IPS-15b (cell line): ENCODE measurements at regions not wholly inside any gene's neighbourhood (a gene's known extent, or its start where the extent isn't known, plus 50 kb on each side); places are given as distances from the start of the nearest gene placed in this dataset.

ENCODE experiments used
- H3K27me3 ChIP-seq: one replicate; pipeline ENCODE4 v1.6.1; 2013; ENCODE audit warnings: low read length; ENCODE audit not compliant: control insufficient read depth, insufficient read depth
- H3K36me3 ChIP-seq: one replicate; pipeline ENCODE4 v1.6.1; 2013; ENCODE audit warnings: low read length; ENCODE audit not compliant: control insufficient read depth, insufficient read depth
- H3K4me1 ChIP-seq: one replicate; pipeline ENCODE4 v1.6.1; 2013; ENCODE audit warnings: mild to moderate bottlenecking, low read length; ENCODE audit not compliant: control insufficient read depth, insufficient read depth
- H3K4me3 ChIP-seq: one replicate; pipeline ENCODE4 v1.5.1; 2013; ENCODE audit warnings: low read depth, low read length
- H3K9ac ChIP-seq: one replicate; pipeline ENCODE4 v1.6.1; 2013; ENCODE audit warnings: low read depth, mild to moderate bottlenecking, low read length
- H3K9me3 ChIP-seq: one replicate; pipeline ENCODE4 v1.6.1; 2013; ENCODE audit warnings: mild to moderate bottlenecking, low read length; ENCODE audit not compliant: control insufficient read depth, insufficient read depth

- H3K4me3 ChIP-seq = no peak overlapping the region
- H3K9ac ChIP-seq = no peak overlapping the region
- H3K27me3 ChIP-seq = no peaks in the 10 kb centered on the region
Observed at GRCh38 chr20:60862601-60863000, 389.5 kb upstream of the CDH4 start.

DNA sequence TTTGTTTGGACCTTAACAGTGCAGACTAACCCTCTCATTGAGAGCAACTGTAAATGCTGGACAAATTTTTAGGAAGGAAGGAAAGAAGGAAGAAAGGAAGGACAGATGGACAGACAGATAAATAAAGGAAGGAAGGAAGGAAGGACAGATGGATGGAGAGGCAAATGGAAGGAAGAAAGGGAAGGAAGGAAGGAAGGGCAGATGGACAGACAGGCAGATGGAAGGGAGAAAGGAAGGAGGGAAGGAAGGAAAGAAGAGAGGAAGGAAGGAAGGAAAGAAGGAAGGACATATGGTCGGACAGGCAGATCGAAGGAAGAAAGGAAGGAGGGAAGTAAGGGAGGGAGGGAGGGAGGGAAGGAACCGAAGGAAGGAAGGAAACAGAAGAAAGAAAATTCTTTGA is 388.5 kb upstream of the CDH4 start:
- H3K27me3 ChIP-seq = peaks cover 5% of the 10 kb centered on the region
- H3K9me3 ChIP-seq = no peaks in the 10 kb centered on the region
- H3K4me1 ChIP-seq = no peaks in the 10 kb centered on the region
- H3K36me3 ChIP-seq = no peaks in the 10 kb centered on the region
- H3K4me3 ChIP-seq = no peak overlapping the region
- H3K9ac ChIP-seq = no peak overlapping the region

More at GRCh38 chr20:60862601-60863000, 389.5 kb upstream of the CDH4 start:
- H3K4me1 ChIP-seq = no peaks in the 10 kb centered on the region
- H3K9me3 ChIP-seq = no peaks in the 10 kb centered on the region
- no peaks in the 10 kb centered on the region for H3K36me3 ChIP-seq

GRCh38 chr20:60867589-60867988 is 384.5 kb upstream of the CDH4 start:
- peaks cover 5% of the 10 kb centered on the region for H3K27me3 ChIP-seq
- H3K4me3 ChIP-seq = no peak overlapping the region
- no peak overlapping the region for H3K9ac ChIP-seq
- H3K9me3 ChIP-seq = no peaks in the 10 kb centered on the region
- H3K4me1 ChIP-seq = no peaks in the 10 kb centered on the region
- H3K36me3 ChIP-seq = no peaks in the 10 kb centered on the region

GRCh38 chr20:60868316-60868891 is 383.7 kb upstream of the CDH4 start:
- Histone ChIP-seq H3K9ac (no peak overlapping the region), H3K4me3 (no peak overlapping the region), H3K9me3 (no peaks in the 10 kb centered on the region), H3K36me3 (no peaks in the 10 kb centered on the region), H3K4me1 (no peaks in the 10 kb centered on the region), H3K27me3 (peaks cover 5% of the 10 kb centered on the region)

DNA sequence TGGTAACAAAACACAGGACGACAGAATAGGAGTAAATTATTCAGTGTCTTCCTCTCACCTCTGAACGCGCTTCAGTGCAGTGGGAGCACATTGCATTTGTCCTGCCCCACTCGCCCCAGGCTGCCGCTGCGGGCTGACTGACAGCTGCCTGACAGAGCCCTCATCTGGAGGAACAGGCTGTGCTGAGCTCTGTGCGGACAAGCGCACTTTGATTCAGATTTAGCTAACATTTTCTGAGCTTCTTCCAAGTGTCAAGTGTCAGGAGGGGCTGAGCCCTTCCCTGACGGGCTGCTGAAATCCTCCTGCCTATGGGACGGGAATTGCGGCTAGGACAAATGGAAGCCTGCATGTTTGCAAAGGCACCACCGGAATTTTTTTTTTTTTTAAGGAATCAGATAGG is 383.0 kb upstream of the CDH4 start:
- no peak overlapping the region for H3K4me3 ChIP-seq
- no peak overlapping the region for H3K9ac ChIP-seq
- H3K4me1 ChIP-seq = no peaks in the 10 kb centered on the region
- H3K27me3 ChIP-seq = peaks cover 7% of the 10 kb centered on the region
- H3K9me3 ChIP-seq = no peaks in the 10 kb centered on the region
- H3K36me3 ChIP-seq = no peaks in the 10 kb centered on the region

DNA sequence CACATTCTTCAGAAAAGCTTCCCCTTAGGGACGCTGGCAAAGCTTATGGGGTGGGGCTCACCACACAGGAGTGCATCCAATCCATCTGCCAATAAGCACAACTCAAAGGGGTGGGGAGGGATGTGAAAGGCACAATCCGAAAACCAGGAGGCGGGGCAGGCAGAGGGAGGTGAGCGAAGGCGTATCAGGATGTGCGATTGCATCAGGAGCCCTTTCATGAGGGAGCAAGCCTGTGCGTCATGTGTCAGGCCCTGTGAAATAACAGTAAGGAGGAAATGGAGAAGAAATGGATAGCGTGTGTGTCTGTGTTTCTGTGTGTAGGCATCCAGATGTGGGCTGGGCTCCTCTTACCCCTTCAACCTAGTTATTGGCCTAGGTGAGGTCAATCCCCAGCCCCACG is 382.4 kb upstream of the CDH4 start:
- H3K9me3 ChIP-seq = no peaks in the 10 kb centered on the region

DNA sequence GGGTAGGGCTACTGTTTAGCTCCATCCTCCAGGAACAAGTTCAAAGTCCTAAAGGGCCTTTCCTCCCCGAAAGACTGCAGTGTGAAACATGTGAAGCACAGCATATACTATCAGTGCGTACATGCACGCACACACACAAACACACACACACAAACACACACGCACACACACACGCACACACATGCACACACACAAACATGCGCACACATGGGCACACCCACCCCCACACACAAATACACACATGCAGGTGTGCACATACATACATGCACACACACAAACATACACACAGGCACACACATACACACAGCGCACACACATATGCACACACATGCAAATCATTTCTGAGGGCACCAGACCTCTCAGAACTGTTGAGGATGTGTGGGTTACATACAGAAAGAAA is 382.0 kb upstream of the CDH4 start:
- H3K4me3 ChIP-seq = no peak overlapping the region
- H3K27me3 ChIP-seq = peaks cover 7% of the 10 kb centered on the region
- H3K9ac ChIP-seq = no peak overlapping the region
- H3K9me3 ChIP-seq = no peaks in the 10 kb centered on the region
- no peaks in the 10 kb centered on the region for H3K36me3 ChIP-seq
- no peaks in the 10 kb centered on the region for H3K4me1 ChIP-seq

More for the DNA sequence above, 382.4 kb upstream of the CDH4 start:
- Histone ChIP-seq H3K27me3 (peaks cover 7% of the 10 kb centered on the region), H3K9ac (no peak overlapping the region), H3K4me3 (no peak overlapping the region), H3K4me1 (no peaks in the 10 kb centered on the region), H3K36me3 (no peaks in the 10 kb centered on the region)

DNA sequence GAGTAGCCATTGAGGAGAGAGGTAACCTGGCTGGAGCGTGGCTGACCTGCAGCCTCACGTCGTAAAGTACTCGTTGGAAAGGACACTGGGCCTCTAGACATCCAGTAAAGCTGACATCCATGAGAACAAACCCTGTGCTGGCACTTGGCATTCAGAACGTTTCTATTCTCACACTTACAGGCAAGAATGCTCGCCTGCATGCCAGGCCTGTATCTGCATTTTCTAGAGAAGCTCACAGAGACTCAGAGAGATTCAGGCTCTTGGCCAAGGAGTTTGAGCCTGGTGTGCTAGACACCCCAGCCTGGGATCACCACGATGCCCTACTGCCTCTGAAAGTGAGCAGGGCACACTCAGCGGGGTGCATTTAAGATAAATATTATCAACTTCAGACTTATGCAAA is 379.8 kb upstream of the CDH4 start:
- no peak overlapping the region for H3K9ac ChIP-seq
- H3K4me3 ChIP-seq = no peak overlapping the region
- H3K36me3 ChIP-seq = no peaks in the 10 kb centered on the region
- H3K4me1 ChIP-seq = no peaks in the 10 kb centered on the region
- no peaks in the 10 kb centered on the region for H3K9me3 ChIP-seq
- H3K27me3 ChIP-seq = peaks cover 9% of the 10 kb centered on the region

GRCh38 chr20:60877071-60877857 is 374.8 kb upstream of the CDH4 start:
- Histone ChIP-seq H3K4me3 (no peak overlapping the region), H3K36me3 (no peaks in the 10 kb centered on the region), H3K27me3 (peaks cover 7% of the 10 kb centered on the region), H3K9ac (no peak overlapping the region), H3K4me1 (no peaks in the 10 kb centered on the region), H3K9me3 (no peaks in the 10 kb centered on the region)

GRCh38 chr20:60882836-60883235 is 369.2 kb upstream of the CDH4 start:
- no peak overlapping the region for H3K9ac ChIP-seq
- H3K4me1 ChIP-seq = no peaks in the 10 kb centered on the region
- H3K9me3 ChIP-seq = no peaks in the 10 kb centered on the region
- H3K36me3 ChIP-seq = no peaks in the 10 kb centered on the region
- peaks cover 3% of the 10 kb centered on the region for H3K27me3 ChIP-seq
- no peak overlapping the region for H3K4me3 ChIP-seq

DNA sequence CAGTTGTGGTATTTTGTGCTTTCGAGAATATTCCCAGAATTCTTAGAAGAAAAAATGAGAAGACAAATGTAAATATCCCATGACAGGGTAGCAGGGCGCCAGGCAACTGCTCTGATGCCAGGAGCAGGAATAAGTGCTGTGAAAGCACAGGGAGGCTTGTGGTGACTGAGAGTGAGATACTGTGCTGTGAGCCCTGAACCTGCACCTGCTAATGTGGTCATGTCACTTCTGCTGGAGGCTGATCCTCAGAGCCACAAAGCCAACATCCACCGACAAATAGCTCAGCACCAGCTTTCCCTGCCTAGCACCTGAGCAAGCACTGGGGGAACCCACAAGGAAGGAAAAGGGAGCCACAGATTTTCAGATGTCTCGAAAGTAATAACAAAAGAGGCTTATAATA is 368.6 kb upstream of the CDH4 start:
- peaks cover 3% of the 10 kb centered on the region for H3K27me3 ChIP-seq
- no peak overlapping the region for H3K4me3 ChIP-seq
- no peaks in the 10 kb centered on the region for H3K4me1 ChIP-seq
- no peaks in the 10 kb centered on the region for H3K36me3 ChIP-seq
- no peak overlapping the region for H3K9ac ChIP-seq
- no peaks in the 10 kb centered on the region for H3K9me3 ChIP-seq

DNA sequence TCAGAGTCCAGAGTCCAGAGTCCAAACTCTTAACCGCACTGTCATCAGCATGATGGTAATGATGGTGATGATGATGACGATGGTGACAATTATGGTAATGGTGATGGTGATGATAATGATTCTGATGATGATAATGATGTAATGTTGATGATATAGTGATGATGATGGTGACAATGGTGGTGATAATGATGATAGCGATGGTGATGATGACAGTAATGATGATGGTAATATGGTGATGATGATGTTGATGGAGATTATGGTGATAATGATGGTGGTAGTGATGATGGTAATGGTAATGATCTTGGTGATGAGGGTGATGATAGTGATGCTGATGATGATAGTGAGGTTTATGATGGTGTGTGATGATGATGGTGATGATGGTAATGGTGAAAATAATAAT is 367.8 kb upstream of the CDH4 start:
- H3K36me3 ChIP-seq = no peaks in the 10 kb centered on the region
- H3K4me3 ChIP-seq = no peak overlapping the region
- no peak overlapping the region for H3K9ac ChIP-seq
- no peaks in the 10 kb centered on the region for H3K4me1 ChIP-seq
- peaks cover 1% of the 10 kb centered on the region for H3K27me3 ChIP-seq
- H3K9me3 ChIP-seq = no peaks in the 10 kb centered on the region
